IPS DF 19.7 (cell line): ENCODE measurements at regions not wholly inside any gene's neighbourhood (a gene's known extent, or its start where the extent isn't known, plus 50 kb on each side); places are given as distances from the start of the nearest gene placed in this dataset.

Source experiments
- DNase-seq: peaks from one replicate; pipeline ENCODE4 v3.0.0-alpha.2; 2013; ENCODE audit warnings: low read depth, low spot score

DNA sequence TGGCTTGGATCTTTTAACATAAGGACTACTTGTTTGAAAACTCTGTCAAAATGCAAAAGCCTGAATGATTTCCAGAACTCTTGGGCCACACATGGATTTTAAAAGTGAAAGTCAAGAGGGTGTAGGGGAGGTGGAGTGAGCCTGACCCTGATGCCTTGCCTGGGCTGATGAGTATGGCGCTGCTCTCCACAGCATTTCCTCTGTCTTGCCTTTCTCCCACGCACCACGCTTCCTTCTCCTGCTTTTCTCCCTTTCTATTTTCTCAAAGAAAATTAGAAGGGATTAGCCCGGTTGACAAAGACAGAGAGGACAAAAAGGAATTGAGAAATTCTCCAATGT is 207.0 kb upstream of the CCDC68 start:
- no peak for DNase-seq

DNA sequence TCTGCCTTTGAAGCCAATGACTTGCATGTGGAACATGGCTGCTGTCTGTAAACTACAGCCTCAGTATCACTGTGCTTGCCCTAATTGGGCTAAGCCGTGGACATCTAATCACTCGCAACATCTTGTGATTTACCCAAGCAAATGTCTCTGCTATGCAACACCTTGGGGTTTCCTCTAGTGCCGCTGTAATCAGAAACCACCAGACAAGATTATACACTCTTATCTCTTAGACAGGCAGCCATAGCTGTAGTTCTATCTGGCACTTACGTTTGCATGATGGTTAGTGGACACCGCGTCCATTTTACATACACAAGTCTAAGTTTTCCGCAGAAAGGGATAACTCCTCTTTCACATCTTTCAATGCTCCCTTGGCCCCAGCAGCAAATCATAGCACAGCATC is 204.3 kb upstream of the CCDC68 start:
- DNase-seq, result no peak

DNA sequence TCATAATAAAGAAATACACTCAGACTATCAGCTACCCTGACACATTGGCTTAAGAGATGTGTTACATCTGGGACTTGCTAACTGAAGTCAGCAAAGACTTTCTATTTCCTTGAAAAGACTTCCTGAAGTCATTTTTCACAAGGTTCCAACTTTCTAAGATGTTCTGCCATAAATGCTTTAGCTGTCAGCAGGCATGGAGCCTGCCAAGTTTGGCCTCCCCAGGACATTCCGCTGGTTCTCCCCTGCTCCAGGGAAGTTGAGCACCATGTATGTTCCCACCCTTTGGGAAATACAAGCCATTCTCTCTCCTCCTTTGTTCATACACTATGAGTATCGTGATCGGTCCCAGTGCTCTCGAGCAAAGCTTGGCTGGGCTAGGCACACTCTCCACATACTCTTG is 202.7 kb upstream of the CCDC68 start:
- no peak for DNase-seq

DNA sequence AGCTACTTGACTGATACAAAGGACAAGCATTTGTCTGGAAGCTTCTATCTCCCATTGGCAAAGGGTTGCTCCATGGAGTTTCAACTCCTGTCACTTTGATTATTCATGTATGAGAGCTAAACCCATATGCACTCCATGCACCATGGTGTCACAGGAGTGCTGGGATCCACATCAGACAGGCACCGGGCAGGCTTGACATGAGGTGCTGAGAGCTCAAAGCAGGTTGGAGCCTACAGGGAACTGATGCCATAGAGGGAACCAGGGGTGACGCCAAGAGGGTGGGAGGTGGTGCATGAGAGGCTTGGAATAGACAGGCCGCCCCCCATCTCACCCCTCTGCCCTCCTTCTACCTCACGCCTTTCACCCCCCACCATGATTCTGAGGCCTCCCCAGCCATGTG is 199.8 kb upstream of the CCDC68 start:
- DNase-seq, result no peak

DNA sequence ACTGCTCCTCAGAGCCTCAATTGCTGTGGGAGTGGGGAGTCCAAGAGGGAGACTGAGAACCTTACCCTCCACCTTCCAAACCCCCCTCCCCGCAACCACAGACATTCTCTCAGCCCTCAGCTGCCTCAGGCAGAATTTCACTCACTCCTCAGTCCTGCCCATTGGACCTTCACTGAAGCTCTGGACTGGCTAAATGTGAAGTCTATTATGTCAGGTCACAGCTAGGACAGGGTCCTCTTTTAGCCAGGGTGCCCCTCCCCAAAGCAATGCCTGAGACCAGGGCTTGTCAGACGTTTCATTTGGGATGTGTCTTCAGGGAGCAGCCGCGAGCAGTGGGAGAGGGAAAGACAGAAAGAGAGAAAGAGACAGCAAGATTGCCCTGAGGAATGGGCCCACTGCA is 199.3 kb upstream of the CCDC68 start:
- DNase-seq, result no peak

DNA sequence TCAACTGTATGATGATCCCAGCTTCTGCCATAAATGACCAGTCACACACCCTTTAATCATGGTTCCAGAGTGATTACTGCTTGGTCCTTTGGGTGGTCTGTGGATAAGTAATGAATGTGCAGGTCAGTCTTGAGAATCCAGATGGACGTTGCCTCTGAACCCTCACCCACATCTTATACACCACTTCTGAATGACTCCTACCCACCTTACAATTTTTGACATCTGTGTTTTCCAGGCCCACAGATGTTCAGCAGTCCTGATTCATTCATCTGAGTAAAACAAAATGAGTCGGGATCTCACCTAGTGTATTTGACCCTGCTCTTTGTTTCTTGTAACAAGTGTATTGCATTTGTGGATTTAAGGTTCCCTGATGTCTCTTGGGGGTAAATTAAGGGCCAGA is 194.1 kb upstream of the CCDC68 start:
- DNase-seq, result no peak

DNA sequence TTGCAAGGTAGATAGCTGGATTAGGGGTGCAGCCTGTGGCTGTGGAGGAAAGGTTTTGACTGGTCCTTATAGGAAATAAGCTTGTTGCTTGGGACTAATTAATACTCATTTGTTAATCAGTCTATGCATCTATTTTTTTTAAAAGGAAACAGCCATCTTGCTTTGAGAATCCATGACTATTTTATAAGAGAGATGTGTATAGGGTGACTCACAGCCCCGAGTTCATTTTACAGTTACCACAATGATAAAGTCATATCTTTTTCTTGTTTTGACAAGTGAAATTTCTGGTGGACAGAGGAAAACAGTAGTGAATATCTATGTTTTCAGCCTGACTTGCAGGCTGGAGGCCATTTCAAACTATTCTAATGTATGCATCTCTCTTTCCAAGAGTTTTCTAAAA is 193.5 kb upstream of the CCDC68 start:
- no peak for DNase-seq

DNA sequence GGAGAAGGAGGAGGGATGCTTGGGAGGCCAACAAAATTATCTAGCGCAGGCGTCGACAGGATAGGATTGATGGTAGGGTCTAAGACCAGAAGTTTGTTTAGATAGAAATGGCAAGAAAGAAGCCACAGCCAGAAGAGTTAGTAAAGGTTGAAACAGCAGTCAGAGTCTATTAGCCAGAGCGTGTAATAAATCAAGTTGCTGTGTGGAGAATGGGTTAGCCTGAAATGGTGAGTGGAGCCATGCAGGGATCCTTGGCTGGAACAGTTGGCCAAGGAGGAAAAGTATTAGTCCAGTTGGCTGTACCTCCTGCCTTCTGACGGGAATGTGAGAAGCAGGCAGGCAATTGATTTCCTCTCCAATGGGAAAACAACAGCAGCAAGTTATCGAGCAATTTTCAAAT is 190.7 kb upstream of the CCDC68 start:
- DNase-seq, result no peak

DNA sequence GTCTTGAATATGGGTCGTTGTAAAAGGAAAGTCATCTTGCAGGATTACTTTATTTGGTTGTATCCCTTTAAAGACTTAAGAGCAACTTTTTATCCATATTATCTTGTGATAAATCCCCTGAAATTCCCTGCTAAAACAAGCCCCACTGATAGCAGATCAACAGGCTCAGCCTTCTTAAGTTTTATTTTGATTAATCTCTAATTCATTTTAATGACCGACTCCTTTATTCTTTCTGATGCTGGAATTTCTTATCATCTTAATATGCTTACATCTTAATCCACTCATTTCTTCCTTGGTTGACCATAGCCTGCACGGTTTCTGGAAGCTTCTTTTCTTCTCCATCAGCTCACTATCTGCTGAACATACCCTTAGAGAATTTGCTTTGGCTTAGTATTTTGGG is 188.5 kb upstream of the CCDC68 start:
- DNase-seq, result no peak

DNA sequence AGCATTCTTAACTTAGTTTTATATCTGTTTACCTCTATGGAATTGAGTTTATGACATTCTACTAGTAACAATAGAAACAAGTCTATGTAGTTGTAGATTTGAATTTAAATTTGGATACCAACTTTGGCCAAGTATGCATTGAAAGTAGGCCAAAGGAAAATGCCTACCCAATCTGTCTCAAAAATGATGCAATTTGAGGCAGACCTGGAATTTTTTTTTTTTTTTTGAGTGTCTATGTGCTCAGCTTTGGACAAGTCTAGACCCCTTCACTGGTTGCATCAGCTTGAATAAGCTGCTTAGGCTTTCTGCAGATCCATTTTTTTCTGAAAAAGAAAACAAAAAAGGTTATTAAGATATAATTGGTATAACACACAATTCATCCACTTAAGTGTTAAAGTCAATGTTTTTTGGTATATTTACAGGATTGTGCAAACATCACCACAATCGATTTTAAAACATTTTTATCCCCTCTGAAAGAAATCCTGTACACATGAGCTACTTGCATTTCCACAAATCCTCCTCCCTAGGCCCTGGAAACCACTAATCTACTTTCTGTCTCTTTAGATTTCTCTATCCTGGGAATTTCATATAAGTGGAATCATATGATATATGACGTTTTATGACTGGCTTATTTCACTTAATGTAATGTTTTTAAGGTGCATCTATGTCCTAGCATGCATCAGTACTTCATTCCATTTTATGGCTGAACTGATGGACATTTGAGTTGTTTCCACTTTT is 185.1 kb upstream of the CCDC68 start:
- DNase-seq, result no peak

DNA sequence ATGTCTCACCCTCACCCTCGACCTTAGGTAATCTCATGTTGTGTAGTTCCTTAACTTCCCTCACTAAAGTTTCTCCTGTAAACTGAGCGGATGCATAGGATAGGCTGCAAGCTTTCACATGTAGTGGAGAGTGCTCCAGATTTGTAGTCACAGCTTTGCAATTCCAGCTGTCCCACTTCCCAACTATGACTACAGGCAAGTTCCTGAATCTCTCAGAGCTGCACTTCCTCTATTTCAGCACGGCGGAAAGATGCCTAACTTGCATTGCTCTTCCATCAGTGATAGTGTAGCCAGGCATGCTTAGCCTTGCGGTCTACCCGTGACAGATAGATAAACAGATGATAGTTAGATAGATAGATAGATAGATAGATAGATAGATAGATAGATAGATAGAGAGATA is 183.1 kb upstream of the CCDC68 start:
- no peak for DNase-seq

DNA sequence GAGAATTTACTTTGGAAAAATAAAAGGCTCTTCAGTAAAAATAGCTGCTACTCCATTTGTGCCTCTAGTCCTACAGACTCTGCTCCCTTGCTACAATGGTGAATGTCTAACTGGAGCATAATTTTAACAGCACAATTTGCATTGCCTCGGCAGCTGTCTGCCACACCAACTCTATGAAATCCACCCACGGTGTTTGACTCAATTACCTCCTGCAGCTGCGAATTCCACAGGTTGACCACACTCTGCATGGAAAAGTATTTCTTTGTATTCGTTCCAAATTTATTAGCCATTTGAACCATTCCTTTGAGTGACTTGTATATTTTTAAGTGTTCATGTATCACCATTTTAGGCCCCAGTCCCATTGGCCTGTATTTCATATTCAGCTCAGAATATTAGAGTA is 182.1 kb upstream of the CCDC68 start:
- no peak for DNase-seq

DNA sequence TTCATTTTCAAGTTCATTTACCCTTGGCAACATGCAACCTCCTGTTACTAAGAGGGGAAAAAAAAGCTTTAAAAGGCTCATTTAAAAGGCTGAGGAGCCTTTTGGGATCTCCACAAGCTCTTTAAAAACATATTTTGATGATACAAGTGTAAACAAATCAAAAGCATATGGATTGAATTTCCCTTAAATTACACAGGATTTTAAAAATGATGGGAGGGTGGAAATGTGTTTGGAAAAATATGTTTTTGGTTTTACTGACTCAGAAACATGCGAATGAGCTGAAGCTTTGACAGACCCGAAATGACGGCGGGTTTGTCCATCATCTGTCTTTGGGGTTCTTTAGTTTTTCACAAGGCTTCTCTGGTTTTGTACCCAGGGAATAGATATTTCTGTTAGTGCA is 180.6 kb upstream of the CCDC68 start:
- no peak for DNase-seq

DNA sequence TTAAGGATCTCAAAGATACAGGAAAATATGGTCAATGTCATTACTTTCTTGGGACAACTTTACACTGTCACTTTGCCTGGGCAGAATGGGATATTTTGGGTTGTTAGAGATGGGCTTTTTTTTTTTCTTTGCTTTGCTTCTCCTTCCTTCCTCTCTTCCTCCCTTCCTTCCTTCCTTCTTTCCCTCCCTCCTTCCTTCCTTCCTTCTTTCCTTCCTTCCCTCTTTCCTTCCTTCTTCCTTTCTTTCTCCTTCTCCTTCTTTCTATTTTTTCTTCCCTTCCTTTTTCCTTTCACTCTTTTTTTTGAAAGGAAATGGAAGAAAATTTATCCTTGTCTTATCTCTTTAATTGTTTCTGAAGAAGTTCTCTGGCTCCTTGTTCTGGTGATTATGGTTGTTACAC is 180.0 kb upstream of the CCDC68 start:
- DNase-seq, result no peak

DNA sequence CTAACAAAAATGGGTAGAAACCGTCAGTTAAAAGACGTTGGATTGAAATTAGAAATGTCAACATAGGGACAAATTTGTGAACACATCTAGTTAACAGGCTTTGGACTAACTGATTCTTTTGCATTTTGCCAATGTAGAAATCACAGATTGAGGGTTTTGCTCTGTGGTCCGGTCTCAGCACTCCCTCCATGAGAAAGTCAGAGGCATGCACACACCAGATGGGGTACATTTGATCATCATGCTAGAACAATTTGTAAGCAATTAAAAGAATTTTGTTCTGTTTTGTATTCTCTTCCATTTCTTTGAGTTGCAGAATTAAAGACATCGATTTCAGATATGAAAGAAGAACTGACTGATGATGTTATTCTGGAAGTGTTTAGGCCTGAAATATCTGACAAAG is 179.1 kb upstream of the CCDC68 start:
- no peak for DNase-seq

DNA sequence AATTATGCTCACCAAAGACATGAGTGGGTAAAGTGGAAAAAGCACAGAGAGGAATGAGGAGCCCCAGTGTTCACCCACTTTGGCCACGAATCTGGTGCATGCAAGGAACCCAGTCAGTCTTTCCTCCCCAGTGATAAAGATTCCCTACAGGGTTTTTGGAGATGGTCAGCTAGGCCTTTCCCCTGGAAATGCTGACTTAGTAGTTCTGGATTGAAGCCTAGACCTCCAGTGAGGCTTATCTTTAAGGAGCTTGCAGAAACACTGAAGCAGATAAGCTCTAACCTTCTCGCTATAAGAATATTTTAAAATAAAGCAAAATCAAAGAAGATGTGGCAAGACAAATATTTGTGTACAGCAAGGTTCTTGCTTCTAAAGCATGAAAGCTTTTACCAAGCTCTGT is 178.3 kb upstream of the CCDC68 start:
- no peak for DNase-seq

DNA sequence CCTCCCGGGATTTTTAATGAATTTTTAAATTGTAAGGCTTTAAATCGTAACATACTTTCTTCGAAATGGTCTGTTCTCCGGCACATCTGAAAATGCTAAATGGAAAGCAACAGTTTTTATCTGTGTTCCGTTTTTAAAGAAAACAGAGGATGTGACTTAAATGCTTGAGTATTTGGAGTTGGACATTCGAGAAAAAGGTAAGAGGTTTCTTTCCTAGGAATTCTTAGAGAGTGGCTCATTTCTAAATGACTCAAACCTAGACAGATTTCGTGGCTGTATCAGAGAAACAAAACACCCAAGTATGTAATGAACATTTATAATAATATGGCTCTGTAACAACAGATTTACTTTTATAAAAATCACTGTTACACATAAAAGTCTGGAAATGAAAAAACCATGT is 177.6 kb upstream of the CCDC68 start:
- no peak for DNase-seq

DNA sequence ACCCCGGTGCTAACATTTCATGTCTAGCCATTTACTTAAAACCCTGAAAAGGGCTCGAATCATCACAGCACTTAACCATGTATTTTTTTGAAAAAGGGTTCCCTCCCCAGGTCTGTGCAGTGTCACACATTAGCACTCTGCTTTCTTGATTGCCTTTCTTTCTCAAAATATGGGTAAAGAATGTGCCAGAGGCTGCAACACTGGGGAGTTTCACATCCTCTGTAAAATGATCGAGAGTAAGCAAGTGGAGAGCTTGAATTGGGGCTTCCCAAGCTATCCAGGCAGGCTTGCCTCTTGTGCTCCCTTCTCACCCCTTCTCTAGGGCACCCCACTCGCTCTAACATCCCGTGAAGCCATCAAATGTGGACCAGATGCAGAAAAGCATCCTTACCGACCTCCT is 177.0 kb upstream of the CCDC68 start:
- no peak for DNase-seq

DNA sequence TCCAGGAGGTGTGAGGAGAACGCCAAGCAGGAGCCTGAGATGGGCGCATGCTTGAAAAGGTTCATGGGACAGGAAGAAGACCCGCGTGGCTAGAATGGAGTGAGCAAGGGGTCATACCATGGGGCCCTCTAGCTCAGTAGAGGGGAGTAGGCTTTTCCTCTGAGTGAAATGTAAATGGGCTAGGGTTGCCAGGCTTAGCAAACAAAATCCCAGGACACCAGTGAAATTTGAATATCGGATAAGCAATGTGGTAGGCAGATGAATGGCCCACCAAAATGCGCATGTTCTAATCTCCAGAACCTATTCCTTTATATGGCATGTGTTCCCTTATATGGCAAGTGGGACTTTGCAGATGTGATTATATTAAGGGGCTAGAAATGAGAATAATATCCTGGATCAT is 174.1 kb upstream of the CCDC68 start:
- DNase-seq, result no peak

DNA sequence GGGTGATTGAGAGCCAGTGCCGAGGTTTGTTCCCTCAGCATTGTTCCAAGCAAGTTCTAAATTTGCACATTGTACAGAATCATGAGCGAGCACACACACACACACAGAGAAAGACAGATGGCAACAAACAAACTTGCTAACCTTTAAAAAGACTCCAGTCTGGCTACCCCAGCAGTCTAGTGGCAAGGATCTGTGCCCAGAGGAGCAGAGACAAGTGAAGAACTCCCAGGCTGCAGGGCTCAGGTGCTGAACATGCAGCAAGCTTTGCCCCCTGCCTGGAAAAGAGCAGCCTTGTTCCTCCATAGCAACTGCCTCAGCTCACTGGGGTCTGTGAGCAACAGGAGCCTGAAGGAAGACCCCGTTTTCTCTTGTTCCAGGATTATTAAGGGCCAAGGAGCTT is 169.2 kb upstream of the CCDC68 start:
- DNase-seq, result no peak

DNA sequence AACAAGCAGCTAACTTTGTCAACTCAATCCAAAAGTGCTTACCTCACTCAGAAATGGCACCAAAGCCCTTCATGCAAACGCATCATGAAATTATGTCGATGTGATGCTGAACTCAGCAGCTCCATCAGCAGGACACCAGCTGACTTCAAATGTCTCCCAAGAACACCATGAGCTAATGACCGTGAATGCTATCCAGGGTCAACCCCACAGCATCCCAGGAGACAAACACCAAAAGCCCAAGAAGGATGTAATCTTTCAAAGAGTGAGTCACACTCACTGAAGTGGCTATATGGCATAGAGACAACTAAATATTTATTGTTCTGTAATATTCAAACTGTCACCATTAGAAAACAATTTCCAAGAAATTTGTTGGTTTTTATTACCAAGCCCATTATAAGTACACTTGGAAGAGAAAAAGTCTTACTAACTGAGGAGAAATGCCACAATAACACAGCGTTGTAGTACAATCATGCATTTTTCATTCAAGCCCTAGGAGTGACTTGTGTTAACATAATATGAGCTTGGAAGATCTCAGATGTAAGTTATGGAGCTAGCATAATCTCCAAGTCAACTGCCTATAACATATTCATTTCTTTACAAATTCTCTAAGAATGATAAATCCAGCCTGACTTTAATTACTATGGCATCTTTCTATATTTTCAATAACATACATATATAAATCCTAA is 165.0 kb upstream of the CCDC68 start:
- no peak for DNase-seq

DNA sequence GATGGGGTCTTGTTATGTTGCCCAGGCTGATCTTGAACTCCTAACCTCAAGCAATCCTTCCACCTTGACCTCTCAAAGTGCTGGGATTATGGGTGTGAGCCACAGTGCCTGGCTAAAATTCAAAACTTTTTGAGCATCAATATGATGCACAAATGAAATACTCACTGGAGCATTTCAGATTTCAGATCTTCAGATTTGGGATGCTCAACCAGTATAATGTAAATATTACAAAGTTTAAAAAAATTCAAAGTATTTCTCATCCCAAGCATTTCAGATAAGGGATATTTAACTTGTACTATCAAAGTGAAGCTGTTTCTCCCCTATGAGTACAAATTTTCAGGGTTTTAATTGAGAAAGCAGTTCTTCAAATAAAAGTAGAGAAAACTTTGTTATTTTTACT is 164.1 kb upstream of the CCDC68 start:
- DNase-seq, result no peak

DNA sequence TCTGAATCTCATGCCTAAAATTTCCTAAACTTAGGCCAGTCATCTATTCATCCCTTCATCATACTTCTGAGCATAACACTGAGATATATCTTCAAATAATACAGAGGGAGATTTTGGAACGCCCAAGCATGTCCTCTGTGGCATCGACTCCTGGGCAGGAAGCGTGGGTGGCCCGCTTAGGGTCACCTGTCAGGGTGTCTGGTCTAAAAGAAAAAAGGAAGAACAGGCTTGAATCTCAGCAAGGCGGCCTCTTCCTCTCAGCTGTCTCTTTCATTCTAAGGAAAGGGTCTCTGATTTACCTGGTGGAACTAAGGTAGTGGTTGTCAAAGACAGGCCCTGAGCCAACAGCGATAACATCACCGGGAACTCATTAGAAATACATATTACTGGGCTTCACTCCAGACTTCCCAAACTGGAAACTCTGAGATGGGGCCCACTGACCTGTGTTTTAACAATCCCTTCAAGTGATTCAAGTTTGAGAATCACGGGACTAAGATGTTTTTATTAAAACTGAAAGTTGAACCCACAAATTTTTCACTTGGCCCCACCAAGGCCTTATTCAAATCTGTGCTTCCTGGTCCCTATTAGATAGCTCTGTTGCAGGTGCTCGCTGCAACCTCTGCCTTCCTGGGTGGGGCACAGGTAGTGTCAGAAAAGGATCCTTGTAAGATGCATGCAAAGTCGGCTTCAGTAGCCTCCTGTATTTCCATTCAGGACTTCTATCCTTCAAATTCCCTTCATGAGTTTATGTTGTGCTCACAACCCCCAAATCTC is 162.3 kb upstream of the CCDC68 start:
- DNase-seq, result no peak
